Endothelial cell of umbilical vein (primary cell): ENCODE measurements at regions not wholly inside any gene's neighbourhood (a gene's known extent, or its start where the extent isn't known, plus 50 kb on each side); places are given as distances from the start of the nearest gene placed in this dataset.

Experiments used
- BruUV-seq: library from RNA; stranded (reverse); fragments of 400-500 nt; replicated peaks from 2 replicates; lab custom pipeline; 2021; lab: Mats Ljungman, UMichigan
- CTCF ChIA-PET: fragments of 300-600, 350-600 bp; sonication (Branson Sonifier 250); formaldehyde crosslinking; loops from one replicate; lab custom pipeline; 2021; ENCODE audit warnings: antibody characterized with exemption, inconsistent platforms; lab: Charles Lee
- POLR2A ChIA-PET: fragments of 300-600, 350-600 bp; sonication (Branson Sonifier 250); formaldehyde crosslinking; loops from one replicate; lab custom pipeline; 2021; ENCODE audit warnings: antibody characterized with exemption, inconsistent platforms; lab: Charles Lee
- DNase-seq: peaks from one replicate; pipeline ENCODE4 v3.0.0-alpha.2; 2011; ENCODE audit warnings: low read depth, low spot score
- FAIRE-seq: peaks from 2 replicates; lab custom pipeline; 2011; peaks lifted over from hg19 to GRCh38; lab: Jason Lieb, UNC
- H2AFZ ChIP-seq: 2 replicates; pipeline ENCODE4 v1.6.0; 2012; ENCODE audit warnings: low read depth, low read length, control low read depth, inconsistent platforms
- H3K27ac ChIP-seq: 2 replicates; pipeline ENCODE4 v1.5.1; 2011; ENCODE audit warnings: low read depth, mild to moderate bottlenecking, control low read depth, low read length, moderate library complexity; ENCODE audit not compliant: insufficient read depth
- H3K27me3 ChIP-seq, 2 experiments: 2 replicates each; pipeline versions ENCODE4 v1.6.0 to v1.6.1; 2011; ENCODE audit warnings: low read length in 2 of 2, mixed read lengths in 1 of 2; ENCODE audit not compliant: control insufficient read depth in 2 of 2, insufficient read depth in 2 of 2
- H3K36me3 ChIP-seq, 2 experiments: 2 replicates in 1 of 2; 3 replicates in 1 of 2; pipeline ENCODE4 v1.5.1; 2011; ENCODE audit warnings: low read length in 2 of 2, mild to moderate bottlenecking in 1 of 2, moderate library complexity in 1 of 2; ENCODE audit not compliant: control insufficient read depth in 2 of 2, insufficient read depth in 2 of 2; ENCODE audit errors: extremely low read depth in 1 of 2
- H3K4me1 ChIP-seq: 3 replicates; pipeline ENCODE4 v1.5.1; 2011; ENCODE audit warnings: mild to moderate bottlenecking, low read length; ENCODE audit not compliant: control insufficient read depth, insufficient read depth; ENCODE audit errors: extremely low read depth
- H3K4me2 ChIP-seq: 2 replicates; pipeline ENCODE4 v1.6.1; 2011; ENCODE audit warnings: low read length, control low read depth, mixed read lengths; ENCODE audit not compliant: insufficient read depth
- H3K4me3 ChIP-seq, 3 experiments: fragments of 200-600 bp in 1 of 3; sonication (generic), shearing (Covaris generic) in 1 of 3; replicated peaks in 1 of 3; 2 replicates each; pipeline ENCODE4 v1.5.1; 2011 to 2016; ENCODE audit warnings: control low read depth in 3 of 3, low read length in 3 of 3, mild to moderate bottlenecking in 2 of 3, inconsistent platforms in 1 of 3, low read depth in 1 of 3, moderate library complexity in 1 of 3; ENCODE audit not compliant: insufficient read depth in 1 of 3
- H3K79me2 ChIP-seq: 2 replicates; pipeline ENCODE4 v1.6.0; 2012; ENCODE audit warnings: low read length, inconsistent platforms; ENCODE audit not compliant: control insufficient read depth, insufficient read depth
- H3K9ac ChIP-seq: replicated peaks from 2 replicates; pipeline ENCODE3; 2011; ENCODE audit warnings: low read length, control low read depth; ENCODE audit not compliant: insufficient read depth; ENCODE audit errors: extremely low read depth
- H3K9me1 ChIP-seq: replicated peaks from 3 replicates; pipeline ENCODE4 v1.6.0; 2011; ENCODE audit warnings: mild to moderate bottlenecking, low read length; ENCODE audit not compliant: control insufficient read depth, insufficient read depth; ENCODE audit errors: extremely low read depth
- H3K9me3 ChIP-seq: replicated peaks from 2 replicates; pipeline ENCODE4 v1.5.1; 2012; ENCODE audit warnings: low read length, inconsistent platforms; ENCODE audit not compliant: control insufficient read depth, insufficient read depth
- H4K20me1 ChIP-seq: replicated peaks from 2 replicates; pipeline ENCODE3; 2011; ENCODE audit warnings: mild to moderate bottlenecking, low read length; ENCODE audit not compliant: control insufficient read depth, insufficient read depth; ENCODE audit errors: extremely low read depth
- EZH2 ChIP-seq: IDR thresholded peaks from 2 replicates; pipeline ENCODE4 v1.6.1; 2012; ENCODE audit warnings: borderline replicate concordance, low read depth, mild to moderate bottlenecking, moderate library complexity, low read length, inconsistent platforms; ENCODE audit not compliant: severe bottlenecking
- FOS ChIP-seq: IDR thresholded peaks from 2 replicates; pipeline ENCODE4 v1.6.1; 2011; ENCODE audit warnings: mild to moderate bottlenecking, low read length, moderate library complexity, borderline replicate concordance; ENCODE audit not compliant: insufficient read depth
- GATA2 ChIP-seq: IDR thresholded peaks from 2 replicates; pipeline ENCODE4 v1.7.0; 2011; ENCODE audit warnings: low read depth, mild to moderate bottlenecking, moderate library complexity, mixed read lengths, low read length; ENCODE audit not compliant: insufficient read length, insufficient read depth
- JUN ChIP-seq: IDR thresholded peaks from 2 replicates; pipeline ENCODE4 v1.6.1; 2011; ENCODE audit warnings: borderline replicate concordance, low read depth; ENCODE audit not compliant: insufficient read length, insufficient read depth
- MYC ChIP-seq: IDR thresholded peaks from one replicate; pipeline ENCODE4 v1.6.1; 2011; ENCODE audit warnings: mild to moderate bottlenecking, low read depth, low read length
- POLR2A ChIP-seq: IDR thresholded peaks from 2 replicates; pipeline ENCODE4 v1.6.1; 2012; ENCODE audit warnings: low read depth, mild to moderate bottlenecking, control low read depth, low read length
- POLR2AphosphoS5 ChIP-seq: IDR thresholded peaks from 2 replicates; pipeline ENCODE4 v1.6.1; 2012; ENCODE audit warnings: low read depth, mild to moderate bottlenecking, control low read depth, low read length, moderate library complexity; ENCODE audit not compliant: insufficient read depth
- dilution Hi-C: fragments of 300-500 bp; cut with MboI; formaldehyde crosslinking; loops from one replicate; pipeline ENCODE4 v1.15.0; 2019; ENCODE audit warnings: low sequenced_read_pairs; ENCODE audit not compliant: extremely low pct_ligation_motif_present
- intact Hi-C: fragments of 100-400 bp; cut with micrococcal nuclease; formaldehyde crosslinking; loops from one replicate; pipeline ENCODE4 v1.10.0; 2022
- TF ChIP-seq, protein P1 (sequence below), 2 donors: IDR thresholded peaks; 1 replicate in 1 of 2; 2 replicates in 1 of 2; pipeline ENCODE4 v1.5.1; 2011; ENCODE audit warnings: low read length in 2 of 2, mild to moderate bottlenecking in 2 of 2, moderate library complexity in 2 of 2, control low read depth in 1 of 2, inconsistent platforms in 1 of 2, low read depth in 1 of 2; ENCODE audit not compliant: insufficient read depth in 1 of 2; ENCODE audit errors: extremely low read depth in 1 of 2
- TF ChIP-seq, protein P2 (sequence below): IDR thresholded peaks from 2 replicates; pipeline ENCODE4 v1.6.1; 2011; ENCODE audit not compliant: insufficient read depth, insufficient read length

DNA sequence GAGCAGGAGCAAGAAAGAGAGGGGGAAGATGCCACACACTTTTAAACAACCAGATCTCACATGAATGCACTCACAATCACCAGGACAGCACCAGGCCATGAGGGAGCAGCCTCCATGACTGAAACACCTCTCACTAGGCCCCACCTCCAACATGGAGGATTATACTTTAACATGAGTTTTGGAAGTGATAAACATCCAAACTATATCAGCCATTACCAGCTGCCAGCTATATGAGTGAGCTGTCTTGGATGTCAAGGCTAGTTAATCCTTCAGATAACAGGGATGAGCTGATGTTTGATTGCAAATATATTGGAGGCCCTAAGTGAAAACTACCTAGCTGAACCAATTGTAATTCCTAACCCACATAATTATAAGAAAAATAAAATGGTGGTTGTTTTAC, 108.4 kb upstream of the DCBLD2 start:
- dilution Hi-C loops (loop anchor here (25.0 kb wide), 1 partner anchor 752 kb away; no protein-coding TSS in a partner anchor), intact Hi-C loops (no loop called here)
- H3K9me3 ChIP-seq: no peaks in the 10 kb centered on the region
- H3K9me1 ChIP-seq: peaks cover 4% of the 10 kb centered on the region
- H3K27ac ChIP-seq: no peak overlapping the region
- H2AFZ ChIP-seq: no peak overlapping the region
- ChIA-PET CTCF (interaction anchor here (1.5 to 2.0 kb wide), 2 partner anchors 14 to 16 kb away, joined by 7 to 10 read pairs; no protein-coding TSS in a partner anchor), POLR2A (no interaction called here)
- H3K4me1 ChIP-seq: no peaks in the 10 kb centered on the region
- no TSS peak for BruUV-seq
- H3K9ac ChIP-seq: no peak overlapping the region
- H3K4me2 ChIP-seq: no peak overlapping the region
- no peaks in the 10 kb centered on the region for H4K20me1 ChIP-seq
- H3K79me2 ChIP-seq: no peaks in the 10 kb centered on the region
- no peaks in the 10 kb centered on the region for H3K36me3 ChIP-seq
- DNase-seq: no peak
- H3K4me3 ChIP-seq: no peak overlapping the region
- FAIRE-seq: no peak
- no peaks in the 10 kb centered on the region for H3K27me3 ChIP-seq
- TF ChIP-seq POLR2A: no peak
- TF ChIP-seq MYC: no peak
- TF ChIP-seq GATA2: no peak
- no peak for TF ChIP-seq JUN
- TF ChIP-seq, protein P1, sequence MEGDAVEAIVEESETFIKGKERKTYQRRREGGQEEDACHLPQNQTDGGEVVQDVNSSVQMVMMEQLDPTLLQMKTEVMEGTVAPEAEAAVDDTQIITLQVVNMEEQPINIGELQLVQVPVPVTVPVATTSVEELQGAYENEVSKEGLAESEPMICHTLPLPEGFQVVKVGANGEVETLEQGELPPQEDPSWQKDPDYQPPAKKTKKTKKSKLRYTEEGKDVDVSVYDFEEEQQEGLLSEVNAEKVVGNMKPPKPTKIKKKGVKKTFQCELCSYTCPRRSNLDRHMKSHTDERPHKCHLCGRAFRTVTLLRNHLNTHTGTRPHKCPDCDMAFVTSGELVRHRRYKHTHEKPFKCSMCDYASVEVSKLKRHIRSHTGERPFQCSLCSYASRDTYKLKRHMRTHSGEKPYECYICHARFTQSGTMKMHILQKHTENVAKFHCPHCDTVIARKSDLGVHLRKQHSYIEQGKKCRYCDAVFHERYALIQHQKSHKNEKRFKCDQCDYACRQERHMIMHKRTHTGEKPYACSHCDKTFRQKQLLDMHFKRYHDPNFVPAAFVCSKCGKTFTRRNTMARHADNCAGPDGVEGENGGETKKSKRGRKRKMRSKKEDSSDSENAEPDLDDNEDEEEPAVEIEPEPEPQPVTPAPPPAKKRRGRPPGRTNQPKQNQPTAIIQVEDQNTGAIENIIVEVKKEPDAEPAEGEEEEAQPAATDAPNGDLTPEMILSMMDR (IDR thresholded peaks at IDR 0.05; ENCODE audit: extremely low read depth in 1 of 2, insufficient read depth in 1 of 2, low read depth in 1 of 2, low read length in 2 of 2): no peak

DNA sequence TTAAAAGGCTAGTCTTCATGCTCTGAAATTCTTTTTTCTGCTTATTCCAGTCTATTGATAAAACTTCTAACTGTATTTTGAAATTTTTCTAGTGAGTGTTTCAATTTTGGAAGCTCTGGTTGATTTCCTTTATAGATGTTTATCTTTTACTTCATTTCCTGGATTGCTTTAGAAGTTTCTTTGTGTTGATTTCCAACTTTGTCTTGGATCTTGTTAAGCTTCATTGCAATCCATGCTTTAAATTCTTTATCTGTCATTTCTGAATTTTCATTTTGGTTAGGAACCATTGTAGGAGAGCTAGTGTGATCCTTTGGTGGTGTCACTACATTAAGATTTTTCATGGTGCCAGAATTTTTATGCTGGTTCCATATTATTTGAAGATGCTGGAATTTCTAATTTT, 105.2 kb upstream of the DCBLD2 start:
- Histone ChIP-seq H3K9ac (no peak overlapping the region), H3K9me3 (no peaks in the 10 kb centered on the region), H4K20me1 (no peaks in the 10 kb centered on the region), H3K4me2 (no peak overlapping the region), H3K27ac (no peak overlapping the region), H2AFZ (no peak overlapping the region), H3K4me1 (no peaks in the 10 kb centered on the region), H3K36me3 (no peaks in the 10 kb centered on the region), H3K9me1 (peaks cover 2% of the 10 kb centered on the region), H3K79me2 (no peaks in the 10 kb centered on the region), H3K27me3 (no peaks in the 10 kb centered on the region), H3K4me3 (no peak overlapping the region)
- no peak for DNase-seq
- TF ChIP-seq POLR2AphosphoS5 (no peak), JUN (no peak), EZH2 (no peak), FOS (no peak), MYC (no peak), GATA2 (no peak), POLR2A (no peak)
- TF ChIP-seq, protein P2, sequence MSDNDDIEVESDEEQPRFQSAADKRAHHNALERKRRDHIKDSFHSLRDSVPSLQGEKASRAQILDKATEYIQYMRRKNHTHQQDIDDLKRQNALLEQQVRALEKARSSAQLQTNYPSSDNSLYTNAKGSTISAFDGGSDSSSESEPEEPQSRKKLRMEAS: no peak
- TF ChIP-seq, protein P1 (IDR thresholded peaks at IDR 0.05; ENCODE audit: extremely low read depth in 1 of 2, insufficient read depth in 1 of 2, low read depth in 1 of 2, low read length in 2 of 2): no peak
- ChIA-PET CTCF (interaction anchor here (0.9 to 1.3 kb wide), 3 partner anchors 13 to 192 kb away, joined by 3 to 6 read pairs (median 3); no protein-coding TSS in a partner anchor), POLR2A (no interaction called here)
- no TSS peak for BruUV-seq
- dilution Hi-C loops: loop anchor here (25.0 kb wide), 1 partner anchor 756 kb away; no protein-coding TSS in a partner anchor
- no peak for FAIRE-seq
- intact Hi-C loops: no loop called here
